CD1c-positive myeloid dendritic cell (primary cell): ENCODE measurements at regions not wholly inside any gene's neighbourhood (a gene's known extent, or its start where the extent isn't known, plus 50 kb on each side); places are given as distances from the start of the nearest gene placed in this dataset.
"Not testable (repeated sequence)": the region's sequence is repeated elsewhere in the genome, so short reads cannot be mapped to it uniquely, and the experiment has no call there.

Experiments used
- DNase-seq: peaks from one replicate; pipeline ENCODE4 v3.0.0-alpha.2; 2016; ENCODE audit errors: extremely low spot score

- DNase-seq, result peak; percentile 86
These were observed 87.3 kb downstream of the PHLDA1 start for GRCh38 chr12:75944097-75944904.

- no peak for DNase-seq
These were observed 87.9 kb downstream of the PHLDA1 start for GRCh38 chr12:75943730-75944096.

DNA sequence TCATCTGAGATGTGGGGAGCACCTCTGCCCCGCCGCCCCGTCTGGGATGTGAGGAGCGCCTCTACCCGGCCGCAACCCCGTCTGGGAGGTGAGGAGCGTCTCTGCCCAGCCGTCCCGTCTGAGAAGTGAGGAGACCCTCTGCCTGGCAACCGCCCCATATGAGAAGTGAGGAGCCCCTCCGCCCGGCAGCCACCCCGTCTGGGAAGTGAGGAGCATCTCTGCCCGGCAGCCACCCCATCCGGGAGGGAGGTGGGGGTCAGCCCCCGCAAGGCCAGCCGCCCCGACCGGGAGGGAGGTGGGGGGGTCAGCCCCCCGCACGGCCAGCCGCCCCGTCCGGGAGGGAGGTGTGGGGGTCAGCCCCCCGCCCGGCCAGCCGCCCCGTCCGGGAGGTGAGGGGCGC, 89.9 kb downstream of the PHLDA1 start:
- not testable (repeated sequence) for DNase-seq

DNA sequence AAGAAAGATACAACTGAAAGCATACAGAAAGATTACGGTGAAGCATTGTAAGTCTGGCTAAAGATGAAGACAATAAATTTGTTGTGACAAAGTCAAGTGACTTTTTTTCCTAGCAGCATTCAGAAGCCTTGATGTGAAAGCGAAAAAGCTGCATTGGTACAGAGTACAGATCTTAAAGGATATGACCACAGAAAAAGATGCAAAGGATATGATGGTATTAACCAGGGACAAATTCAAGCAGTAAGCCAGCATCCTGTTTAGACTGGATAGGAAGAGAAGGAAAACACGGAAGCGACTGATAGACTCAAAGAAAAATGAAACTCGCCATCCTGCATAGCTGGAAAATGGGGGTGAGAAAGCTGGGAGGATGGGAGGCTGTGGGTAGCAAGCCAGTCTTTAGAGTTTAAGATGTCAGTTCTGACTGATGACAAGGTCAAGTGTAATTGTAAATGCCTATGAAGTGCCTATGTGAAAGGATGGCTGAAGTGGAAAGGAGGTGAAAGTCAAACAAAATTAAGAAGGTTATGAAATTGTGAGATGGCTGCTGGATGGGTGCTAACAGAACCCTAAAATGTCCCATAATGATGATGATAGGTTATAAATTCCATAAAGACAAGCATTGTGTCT, 92.4 kb downstream of the PHLDA1 start:
- no peak for DNase-seq

DNA sequence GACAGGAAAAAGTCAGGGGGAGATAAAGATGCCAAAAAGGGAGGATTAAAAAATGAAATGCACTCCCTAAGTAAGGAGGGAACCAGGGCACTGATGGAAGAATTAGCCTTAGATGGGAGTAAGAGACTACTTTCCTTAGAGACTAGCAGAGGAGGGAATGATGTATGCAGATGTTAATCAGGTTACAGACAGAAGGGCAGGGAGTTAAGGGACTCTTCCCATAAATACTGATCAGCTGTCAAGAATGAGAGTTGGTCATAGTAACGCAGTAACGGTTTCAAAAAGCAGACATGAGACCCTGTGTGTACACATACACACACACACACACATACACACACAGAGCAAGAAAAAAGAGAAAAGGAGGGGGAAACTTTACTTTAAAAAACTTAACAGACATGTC, 93.4 kb downstream of the PHLDA1 start:
- no peak for DNase-seq

- peak; percentile 70 for DNase-seq
These were observed 94.1 kb downstream of the PHLDA1 start for GRCh38 chr12:75937486-75937885.

DNA sequence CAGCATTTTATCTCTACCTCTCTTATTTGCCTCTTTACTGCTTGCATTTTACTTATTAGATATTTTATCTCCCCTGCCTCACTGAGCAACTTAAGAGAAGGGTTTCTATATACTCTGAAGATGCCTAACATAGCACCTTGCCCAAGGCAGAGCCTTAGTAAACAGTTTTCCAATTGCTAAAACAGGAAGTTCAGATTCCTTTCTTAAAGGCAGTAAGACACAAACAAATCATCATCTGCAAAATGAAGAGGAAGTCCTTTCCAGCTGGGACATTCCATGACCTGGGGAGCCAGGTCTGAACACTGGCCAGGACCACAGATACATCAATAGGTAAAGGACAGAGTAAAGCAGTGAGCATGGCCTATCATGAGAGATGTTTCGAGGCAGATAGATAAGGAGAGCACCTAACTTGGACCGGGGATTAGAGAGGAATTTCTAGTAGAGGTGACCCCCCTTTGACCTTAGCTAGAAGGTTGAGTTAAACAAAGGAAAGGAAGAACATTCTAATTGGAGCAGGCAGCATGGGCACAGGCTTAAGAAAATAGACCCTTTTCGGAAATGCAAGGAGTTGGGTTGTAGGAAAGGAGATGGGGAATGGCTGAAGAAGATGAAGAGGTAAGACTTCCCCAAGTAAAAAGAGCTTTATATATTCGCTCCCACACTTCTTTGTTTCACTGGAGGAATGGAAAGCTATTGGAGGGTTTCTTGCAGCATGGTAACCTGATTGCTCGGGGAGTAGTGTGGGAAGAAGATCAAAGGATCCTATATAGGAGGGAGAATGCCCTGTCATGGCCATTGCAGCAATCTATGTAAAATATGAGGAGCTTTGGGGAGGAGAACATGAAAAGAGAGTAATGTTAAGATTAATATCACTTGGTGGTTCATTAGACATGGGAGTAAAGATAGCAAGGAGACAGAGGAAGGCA, 94.8 kb downstream of the PHLDA1 start:
- DNase-seq, result peak; percentile 67

DNA sequence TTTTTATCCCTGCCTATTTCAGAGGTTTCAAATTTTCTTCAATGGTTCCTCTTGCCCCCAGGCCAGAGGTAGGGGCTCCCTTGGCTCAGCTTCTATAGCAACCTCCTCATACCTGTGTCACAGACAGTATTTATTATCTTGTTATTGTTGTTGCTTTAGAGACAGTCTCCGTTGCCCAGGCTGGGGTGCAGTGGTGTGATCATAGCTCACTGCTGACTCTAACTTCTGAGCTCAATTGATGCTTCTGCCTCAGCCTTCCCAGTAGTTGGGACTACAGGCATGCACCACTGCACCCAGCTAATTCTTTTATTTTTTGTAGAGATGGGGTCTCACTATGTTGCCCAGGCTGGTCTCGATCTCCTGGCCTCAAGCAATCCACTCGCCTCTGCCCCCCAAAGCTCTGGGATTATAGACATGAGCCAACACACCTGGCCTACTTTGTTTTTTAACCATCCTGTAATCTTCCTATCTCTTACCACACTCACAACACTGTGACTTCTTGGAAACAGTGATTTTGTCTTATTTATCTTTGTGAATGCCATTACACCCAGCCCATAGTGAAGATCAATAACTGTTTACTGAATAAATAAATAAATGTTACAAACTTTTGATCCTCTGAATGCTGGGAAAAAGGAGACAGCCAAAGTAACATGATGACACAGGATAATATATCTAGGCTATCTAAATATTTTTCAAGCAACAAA, 95.9 kb downstream of the PHLDA1 start:
- DNase-seq, result no peak

DNA sequence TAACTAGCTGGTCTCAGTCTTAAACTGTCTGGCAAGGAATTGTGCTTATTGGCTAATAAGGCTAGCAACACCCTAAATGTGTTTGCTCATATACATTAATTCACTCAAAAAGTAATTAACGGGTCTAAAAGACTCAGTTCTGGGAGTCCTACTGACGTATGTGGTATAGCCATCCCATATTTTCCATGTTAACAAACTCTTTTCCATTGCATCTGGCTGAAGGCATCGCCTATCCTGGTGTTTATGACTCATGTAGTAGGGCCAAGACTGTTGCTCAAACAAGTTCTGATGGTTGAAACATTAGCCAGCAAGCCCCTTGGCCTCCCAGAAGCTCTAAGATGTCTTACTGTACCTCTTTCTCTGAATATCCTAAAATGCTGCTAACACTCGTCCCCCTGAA, 98.5 kb downstream of the PHLDA1 start:
- DNase-seq, result no peak

- no peak for DNase-seq
These were observed 99.3 kb downstream of the PHLDA1 start for GRCh38 chr12:75932241-75932640.

GRCh38 chr12:75923964-75924666, 107.5 kb downstream of the PHLDA1 start:
- peak; percentile 92 for DNase-seq

- peak; percentile 44 for DNase-seq
These were observed 108.5 kb downstream of the PHLDA1 start for GRCh38 chr12:75922944-75923642.

DNA sequence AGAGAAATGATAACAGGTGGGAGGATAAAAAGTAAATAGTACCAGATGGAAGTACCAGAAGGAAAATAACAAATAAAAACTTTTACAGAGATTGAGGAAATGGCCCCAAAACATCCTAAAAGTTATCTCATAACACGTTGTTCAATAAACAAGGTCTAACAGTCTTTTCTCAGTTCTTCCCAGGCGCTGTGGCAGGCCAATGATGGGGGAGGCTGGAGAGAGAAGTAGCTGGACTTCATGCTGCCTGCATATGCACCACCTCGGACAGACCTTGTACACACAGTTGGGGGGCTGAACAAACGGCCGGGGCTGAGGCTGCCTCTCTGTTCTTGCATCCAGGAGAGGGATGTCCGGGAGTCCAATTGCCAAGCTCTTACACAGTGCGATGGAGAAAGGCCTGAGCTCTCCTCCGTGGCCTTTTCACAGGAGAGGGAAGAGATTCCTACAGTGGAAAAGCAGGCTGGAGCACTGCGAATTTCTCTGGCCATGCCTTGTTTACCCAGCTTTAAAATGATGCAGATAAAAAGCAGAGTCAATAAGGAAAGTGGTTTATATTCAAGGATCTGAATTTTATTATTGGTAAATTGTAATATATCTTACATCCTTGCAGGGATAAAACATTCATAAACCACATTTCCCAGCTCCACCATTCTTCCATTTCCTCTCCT, 109.8 kb downstream of the PHLDA1 start:
- no peak for DNase-seq

- no peak for DNase-seq
These were observed 113.9 kb downstream of the PHLDA1 start for GRCh38 chr12:75917715-75918114.

GRCh38 chr12:75917083-75917482, 114.5 kb downstream of the PHLDA1 start:
- peak; percentile 50 for DNase-seq

- no peak for DNase-seq
These were observed 117.8 kb downstream of the PHLDA1 start for GRCh38 chr12:75913502-75914351.

DNA sequence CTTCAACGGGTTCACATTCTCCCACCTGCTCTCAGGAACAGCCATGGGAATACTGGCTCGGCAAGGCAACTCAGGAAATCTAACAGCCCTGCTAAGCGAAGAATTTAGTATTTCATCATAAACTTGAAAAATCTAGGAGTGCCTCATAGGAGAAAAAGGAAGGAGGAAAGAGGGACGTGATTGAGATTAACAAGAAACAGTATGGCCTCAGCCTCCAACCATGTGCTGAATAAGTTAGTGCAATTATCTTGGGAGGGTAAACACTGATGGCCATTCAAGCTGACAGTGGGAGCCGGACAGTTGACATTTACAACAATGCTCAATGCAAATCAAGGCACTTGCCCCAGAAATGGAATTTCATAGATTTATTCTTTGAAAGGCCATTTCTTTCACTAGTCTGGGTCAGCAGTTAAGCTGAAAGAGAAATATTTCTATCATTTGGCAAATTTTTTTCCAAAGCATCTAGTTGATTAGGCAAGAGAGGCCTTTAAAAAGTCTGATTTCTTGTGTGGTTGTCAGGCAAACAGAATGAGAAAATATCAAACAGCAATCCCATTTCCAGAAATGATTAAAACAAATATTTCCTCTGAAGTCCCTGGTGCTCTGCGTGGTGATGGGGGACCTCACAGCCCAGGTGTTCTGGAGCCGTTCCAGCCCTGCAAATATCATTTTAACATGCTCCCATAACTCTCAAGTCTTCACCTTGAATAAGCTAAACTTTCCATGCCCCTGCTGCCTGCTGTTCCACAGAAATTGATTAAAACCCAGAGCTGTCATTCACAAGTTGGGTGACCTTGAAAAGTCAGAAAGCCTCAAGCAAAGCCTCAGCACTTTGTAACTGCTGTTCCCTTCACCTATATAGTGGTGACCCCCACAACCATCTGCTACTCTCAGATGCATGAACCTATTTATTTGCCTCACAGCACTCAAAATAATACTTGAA, 121.6 kb downstream of the PHLDA1 start:
- no peak for DNase-seq
